Uterus (tissue), 3 donors: ENCODE measurements at regions not wholly inside any gene's neighbourhood (a gene's known extent, or its start where the extent isn't known, plus 50 kb on each side); places are given as distances from the start of the nearest gene placed in this dataset.

Experiments used
- DNase-seq, 2 donors: peaks; one replicate each; pipeline ENCODE4 v3.0.0-alpha.2; 2019 to 2020
- H3K27ac ChIP-seq, 2 donors: fragments of 200-600 bp; sonication (generic); 1 replicate in 1 of 2; 2 replicates in 1 of 2; pipeline ENCODE4 v1.5.1; 2016 to 2018
- H3K27me3 ChIP-seq, 2 donors: fragments of 200-600 bp; sonication (generic); one replicate each; pipeline ENCODE4 v1.5.1; 2018 to 2019; ENCODE audit warnings: control low read depth in 1 of 2
- H3K36me3 ChIP-seq, 2 donors: fragments of 200-600 bp; sonication (generic); one replicate each; pipeline ENCODE4 v1.5.1; 2019; ENCODE audit warnings: control low read depth in 1 of 2
- H3K4me1 ChIP-seq, 2 donors: fragments of 200-600 bp; sonication (generic); one replicate each; pipeline ENCODE4 v1.5.1; 2018 to 2019; ENCODE audit warnings: control low read depth in 1 of 2
- H3K4me3 ChIP-seq, 2 donors: fragments of 200-600 bp; sonication (generic); 1 replicate in 1 of 2; 2 replicates in 1 of 2; pipeline ENCODE4 v1.5.1; 2018 to 2019; ENCODE audit warnings: mild to moderate bottlenecking in 1 of 2
- H3K9me3 ChIP-seq, 2 donors: fragments of 200-600 bp; sonication (generic); one replicate each; pipeline ENCODE4 v1.5.1; 2019; ENCODE audit warnings: control low read depth in 1 of 2
- POLR2A ChIP-seq, 2 donors: fragments of 450-650 bp; IDR thresholded peaks; one replicate each; pipeline ENCODE4 v1.6.1; 2016; ENCODE audit warnings: antibody characterized with exemption in 2 of 2, mild to moderate bottlenecking in 1 of 2, moderate library complexity in 1 of 2
- intact Hi-C: fragments of 100-400 bp; cut with DNase I; formaldehyde crosslinking; loops from one replicate; pipeline ENCODE4 v1.15.1; 2023; ENCODE audit warnings: low total_unique reads
- TF ChIP-seq, protein P1 (sequence below), 4 experiments: fragments of 200-600 bp in 2 of 4; fragments of 450-650 bp in 2 of 4; sonication (generic) in 2 of 4; IDR thresholded peaks; one replicate each; pipeline ENCODE4 v1.5.1; 2016 to 2019; ENCODE audit warnings: antibody characterized with exemption in 4 of 4, mild to moderate bottlenecking in 2 of 4, moderate library complexity in 1 of 4
- donor health status: DM: yes; HTN: yes; CAD: no.

DNA sequence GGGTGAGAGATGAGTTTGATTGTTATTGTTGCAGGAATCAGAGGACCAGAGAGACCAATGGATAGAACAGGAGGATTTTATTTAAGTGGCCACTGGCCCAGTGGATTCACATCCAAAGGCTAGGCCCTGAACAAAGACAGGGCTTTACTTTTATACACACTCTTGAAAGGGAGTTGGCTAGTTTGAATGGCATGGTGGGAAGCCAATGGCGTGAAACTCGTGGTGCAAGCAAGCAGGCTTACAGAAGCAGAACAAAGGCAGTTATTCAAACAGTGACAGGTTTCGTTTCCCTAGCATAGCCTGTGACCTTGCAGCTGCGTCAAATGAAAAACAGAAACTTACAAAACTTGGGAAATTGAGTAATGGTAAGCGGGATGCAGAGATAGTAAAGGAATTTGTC is 110.2 kb upstream of the PRDX4 start:
- no peak for DNase-seq
- H3K4me3 ChIP-seq = no peak overlapping the region
- no peaks in the 10 kb centered on the region for H3K9me3 ChIP-seq
- no peaks in the 10 kb centered on the region for H3K27me3 ChIP-seq
- H3K4me1 ChIP-seq = no peaks in the 10 kb centered on the region
- H3K27ac ChIP-seq = no peak overlapping the region
- intact Hi-C loops = no loop called here
- no peak for TF ChIP-seq POLR2A (IDR thresholded peaks at IDR 0.05)
- TF ChIP-seq, protein P1, sequence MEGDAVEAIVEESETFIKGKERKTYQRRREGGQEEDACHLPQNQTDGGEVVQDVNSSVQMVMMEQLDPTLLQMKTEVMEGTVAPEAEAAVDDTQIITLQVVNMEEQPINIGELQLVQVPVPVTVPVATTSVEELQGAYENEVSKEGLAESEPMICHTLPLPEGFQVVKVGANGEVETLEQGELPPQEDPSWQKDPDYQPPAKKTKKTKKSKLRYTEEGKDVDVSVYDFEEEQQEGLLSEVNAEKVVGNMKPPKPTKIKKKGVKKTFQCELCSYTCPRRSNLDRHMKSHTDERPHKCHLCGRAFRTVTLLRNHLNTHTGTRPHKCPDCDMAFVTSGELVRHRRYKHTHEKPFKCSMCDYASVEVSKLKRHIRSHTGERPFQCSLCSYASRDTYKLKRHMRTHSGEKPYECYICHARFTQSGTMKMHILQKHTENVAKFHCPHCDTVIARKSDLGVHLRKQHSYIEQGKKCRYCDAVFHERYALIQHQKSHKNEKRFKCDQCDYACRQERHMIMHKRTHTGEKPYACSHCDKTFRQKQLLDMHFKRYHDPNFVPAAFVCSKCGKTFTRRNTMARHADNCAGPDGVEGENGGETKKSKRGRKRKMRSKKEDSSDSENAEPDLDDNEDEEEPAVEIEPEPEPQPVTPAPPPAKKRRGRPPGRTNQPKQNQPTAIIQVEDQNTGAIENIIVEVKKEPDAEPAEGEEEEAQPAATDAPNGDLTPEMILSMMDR (IDR thresholded peaks at IDR 0.05) = no peak
- no peaks in the 10 kb centered on the region for H3K36me3 ChIP-seq

DNA sequence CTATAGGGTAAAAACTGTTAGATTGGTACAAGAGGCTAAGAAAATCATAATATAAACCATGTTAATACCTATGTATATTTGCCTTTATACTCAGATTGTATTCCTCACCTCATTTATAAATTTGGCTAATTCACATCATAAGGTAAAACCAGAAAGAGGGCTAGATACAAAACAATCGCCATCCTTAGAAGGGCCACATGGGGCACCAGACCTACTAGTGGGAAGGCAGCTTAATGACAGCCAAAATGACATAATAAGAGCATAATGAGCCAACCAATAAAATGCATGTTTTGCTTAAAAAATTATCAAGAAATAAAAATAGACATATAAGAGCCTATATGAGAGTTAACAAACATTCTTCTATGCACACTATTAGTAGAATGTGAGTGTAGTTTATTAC is 107.3 kb upstream of the PRDX4 start:
- H3K9me3 ChIP-seq = no peaks in the 10 kb centered on the region
- no peak overlapping the region for H3K4me3 ChIP-seq
- H3K27ac ChIP-seq = no peak overlapping the region
- intact Hi-C loops = no loop called here
- no peaks in the 10 kb centered on the region for H3K36me3 ChIP-seq
- H3K27me3 ChIP-seq = no peaks in the 10 kb centered on the region
- no peak for TF ChIP-seq POLR2A (IDR thresholded peaks at IDR 0.05)
- TF ChIP-seq, protein P1 (IDR thresholded peaks at IDR 0.05) = no peak
- H3K4me1 ChIP-seq = no peaks in the 10 kb centered on the region
- DNase-seq = no peak

DNA sequence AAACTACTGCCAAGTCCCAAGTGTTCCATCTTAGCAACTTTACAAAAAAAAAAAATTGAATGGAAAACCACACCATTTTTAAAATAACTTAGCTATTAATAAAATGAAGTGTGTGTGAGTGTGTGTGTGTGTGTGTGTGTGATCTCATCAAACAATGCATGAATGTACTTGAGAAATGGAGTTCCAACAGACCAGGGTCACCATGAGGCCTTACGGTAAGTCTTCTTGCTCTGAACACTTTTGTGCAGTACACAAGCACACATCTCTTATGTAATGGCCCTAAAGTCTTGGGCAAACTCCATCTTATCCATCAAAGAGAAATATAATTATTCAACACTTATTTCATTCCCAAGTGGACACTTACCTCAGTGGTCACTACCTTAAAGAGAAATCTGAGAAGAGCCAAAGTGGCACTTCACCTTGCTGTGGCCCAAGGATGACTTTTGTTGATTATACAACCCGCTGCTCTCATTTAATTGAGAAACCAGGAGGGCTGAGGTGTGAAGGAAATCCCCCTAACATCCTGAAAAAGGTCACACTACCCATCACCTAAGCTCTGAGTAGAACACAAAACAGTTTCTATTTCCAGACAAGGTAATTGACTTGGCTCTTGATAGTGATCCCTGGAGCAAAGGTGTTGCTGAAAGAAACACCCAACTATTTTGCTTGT is 96.5 kb upstream of the PRDX4 start:
- intact Hi-C loops = no loop called here
- H3K9me3 ChIP-seq = peaks cover 0 to 5% of the 10 kb centered on the region in 2 donors
- no peak for DNase-seq
- no peaks in the 10 kb centered on the region for H3K36me3 ChIP-seq
- H3K4me1 ChIP-seq = no peaks in the 10 kb centered on the region
- no peak overlapping the region for H3K27ac ChIP-seq
- no peaks in the 10 kb centered on the region for H3K27me3 ChIP-seq
- TF ChIP-seq, protein P1 (IDR thresholded peaks at IDR 0.05) = no peak
- no peak for TF ChIP-seq POLR2A (IDR thresholded peaks at IDR 0.05)
- H3K4me3 ChIP-seq = no peak overlapping the region

DNA sequence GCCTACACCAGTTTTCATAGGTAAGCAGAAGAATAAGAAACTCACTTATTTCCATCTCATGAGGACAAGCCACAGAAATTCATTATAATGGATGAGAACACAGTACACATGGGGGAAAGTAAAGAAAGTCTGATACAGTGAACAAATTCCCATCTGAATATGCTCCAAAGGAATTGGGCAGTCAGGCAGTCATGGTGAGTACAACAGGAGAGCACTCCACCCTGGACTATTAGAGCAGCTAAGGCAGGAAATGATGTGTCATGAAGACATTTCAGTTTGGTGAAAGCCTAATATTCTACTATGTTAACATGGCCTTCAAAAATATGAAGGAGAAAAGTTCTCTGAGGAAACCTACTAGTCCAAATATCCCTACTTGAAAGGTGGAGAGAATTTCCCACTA is 92.0 kb upstream of the PRDX4 start:
- intact Hi-C loops = no loop called here
- Histone ChIP-seq H3K9me3 (no peaks in the 10 kb centered on the region), H3K27me3 (no peaks in the 10 kb centered on the region), H3K36me3 (no peaks in the 10 kb centered on the region), H3K27ac (no peak overlapping the region), H3K4me1 (no peaks in the 10 kb centered on the region), H3K4me3 (no peak overlapping the region)
- no peak for TF ChIP-seq POLR2A (IDR thresholded peaks at IDR 0.05)
- TF ChIP-seq, protein P1 (IDR thresholded peaks at IDR 0.05) = no peak
- no peak for DNase-seq

DNA sequence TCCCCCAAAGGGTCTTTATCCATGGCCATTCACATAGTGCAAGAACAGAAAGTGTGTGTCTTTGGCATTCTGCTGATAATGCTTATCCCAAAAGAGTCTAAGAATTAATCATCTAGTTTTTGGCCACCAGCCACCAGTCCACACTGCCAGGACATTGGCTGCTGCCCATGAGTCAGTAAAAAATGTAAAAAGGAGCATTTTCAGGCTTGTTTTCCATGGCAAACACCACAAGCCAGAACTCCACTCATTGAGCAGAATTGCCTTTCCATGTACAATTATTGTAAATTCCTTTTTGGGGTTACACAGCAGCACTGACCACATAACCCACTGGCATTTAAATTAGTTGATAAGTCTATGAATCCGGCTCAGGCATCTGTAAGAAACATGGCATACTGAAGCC is 89.2 kb upstream of the PRDX4 start:
- no peaks in the 10 kb centered on the region for H3K4me1 ChIP-seq
- H3K4me3 ChIP-seq = no peak overlapping the region
- no peaks in the 10 kb centered on the region for H3K9me3 ChIP-seq
- no peaks in the 10 kb centered on the region for H3K27me3 ChIP-seq
- TF ChIP-seq POLR2A (IDR thresholded peaks at IDR 0.05) = no peak
- TF ChIP-seq, protein P1 (IDR thresholded peaks at IDR 0.05) = no peak
- intact Hi-C loops = no loop called here
- H3K36me3 ChIP-seq = no peaks in the 10 kb centered on the region
- DNase-seq = no peak
- no peak overlapping the region for H3K27ac ChIP-seq
